GM20000 (cell line): ENCODE measurements at regions not wholly inside any gene's neighbourhood (a gene's known extent, or its start where the extent isn't known, plus 50 kb on each side); places are given as distances from the start of the nearest gene placed in this dataset.

Experiments
- DNase-seq: peaks from one replicate; pipeline ENCODE4 v3.0.0; 2012; ENCODE audit warnings: low spot score
- TF ChIP-seq, protein P1 (sequence below): IDR thresholded peaks from 2 replicates; pipeline ENCODE4 v1.5.1; 2012; ENCODE audit warnings: mild to moderate bottlenecking, control low read depth; ENCODE audit errors: extremely low read depth, missing control alignments

DNA sequence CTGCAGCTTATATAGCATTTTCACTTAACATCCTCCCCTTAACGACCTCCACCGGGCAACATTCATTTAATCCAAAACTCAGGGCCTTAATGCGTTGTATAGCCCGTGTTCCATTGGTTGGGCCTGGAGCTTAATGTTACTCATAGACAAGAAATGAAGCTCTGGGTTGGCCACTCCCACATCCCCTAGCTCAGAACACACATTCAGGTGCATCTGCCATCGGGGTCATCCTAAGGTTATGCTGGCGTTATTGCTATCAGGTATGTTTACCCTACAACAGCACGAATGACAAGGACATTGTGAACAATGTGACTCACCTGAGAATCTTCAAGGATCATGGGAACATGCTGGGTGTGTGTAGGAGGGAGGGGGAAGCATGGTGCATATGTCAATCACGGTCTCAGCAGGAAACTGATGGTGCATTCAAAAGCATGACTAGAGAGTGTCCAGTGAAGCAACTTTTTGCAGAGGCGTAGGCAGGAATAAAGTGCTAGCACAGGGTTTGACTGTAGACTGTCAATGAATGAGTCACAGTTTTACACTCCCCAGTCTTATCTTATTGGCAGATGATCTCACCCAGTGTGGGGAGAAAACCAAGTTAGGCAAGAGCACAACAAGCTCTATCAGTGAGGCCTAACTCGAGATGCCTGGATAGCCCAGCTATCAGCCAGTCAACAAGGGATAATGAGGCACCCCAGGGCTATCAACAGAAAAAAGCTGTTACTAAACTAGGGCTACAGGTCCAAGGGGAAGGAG, 402.1 kb upstream of the MCTP2 start:
- DNase-seq = no peak
- TF ChIP-seq, protein P1, sequence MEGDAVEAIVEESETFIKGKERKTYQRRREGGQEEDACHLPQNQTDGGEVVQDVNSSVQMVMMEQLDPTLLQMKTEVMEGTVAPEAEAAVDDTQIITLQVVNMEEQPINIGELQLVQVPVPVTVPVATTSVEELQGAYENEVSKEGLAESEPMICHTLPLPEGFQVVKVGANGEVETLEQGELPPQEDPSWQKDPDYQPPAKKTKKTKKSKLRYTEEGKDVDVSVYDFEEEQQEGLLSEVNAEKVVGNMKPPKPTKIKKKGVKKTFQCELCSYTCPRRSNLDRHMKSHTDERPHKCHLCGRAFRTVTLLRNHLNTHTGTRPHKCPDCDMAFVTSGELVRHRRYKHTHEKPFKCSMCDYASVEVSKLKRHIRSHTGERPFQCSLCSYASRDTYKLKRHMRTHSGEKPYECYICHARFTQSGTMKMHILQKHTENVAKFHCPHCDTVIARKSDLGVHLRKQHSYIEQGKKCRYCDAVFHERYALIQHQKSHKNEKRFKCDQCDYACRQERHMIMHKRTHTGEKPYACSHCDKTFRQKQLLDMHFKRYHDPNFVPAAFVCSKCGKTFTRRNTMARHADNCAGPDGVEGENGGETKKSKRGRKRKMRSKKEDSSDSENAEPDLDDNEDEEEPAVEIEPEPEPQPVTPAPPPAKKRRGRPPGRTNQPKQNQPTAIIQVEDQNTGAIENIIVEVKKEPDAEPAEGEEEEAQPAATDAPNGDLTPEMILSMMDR = no peak

DNA sequence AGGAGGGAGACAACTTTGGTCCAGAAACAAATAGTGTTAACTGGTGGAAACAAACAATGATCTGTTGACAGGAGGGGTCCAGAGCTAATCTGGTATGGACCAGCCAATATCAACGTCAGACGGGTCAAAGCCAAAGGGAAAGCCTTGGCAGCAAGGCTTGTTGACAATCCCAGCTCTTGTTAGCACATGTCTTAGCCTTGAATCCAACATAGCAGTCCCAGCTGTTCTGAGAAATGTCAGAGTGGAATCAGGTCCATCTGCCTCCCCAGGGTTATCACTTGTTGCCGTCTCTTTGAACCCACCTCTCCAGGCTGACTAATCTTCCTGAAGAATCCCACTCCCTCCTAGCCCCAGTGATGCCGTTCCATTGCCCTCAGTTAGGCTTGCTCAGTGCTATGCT, 404.6 kb upstream of the MCTP2 start:
- TF ChIP-seq, protein P1 = no peak
- no peak for DNase-seq

DNA sequence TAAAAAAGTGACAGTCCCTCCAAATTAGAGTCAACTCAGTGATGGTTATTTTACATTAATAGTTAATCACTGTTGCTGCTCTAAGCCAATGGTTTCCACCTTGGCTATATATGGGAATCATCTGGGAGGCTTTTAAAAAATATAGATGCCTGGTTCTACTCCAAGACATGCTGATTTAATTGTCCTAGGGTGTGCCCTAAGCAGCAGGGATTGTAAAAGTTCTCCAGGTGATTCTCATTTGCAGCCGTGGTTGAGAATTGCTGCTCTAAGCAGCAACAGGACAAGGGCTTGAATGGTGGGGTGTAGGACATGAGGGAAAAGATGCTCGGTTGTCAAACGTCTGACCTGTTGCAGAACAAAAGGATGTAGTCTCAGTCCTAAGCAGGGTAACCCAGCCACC, 405.1 kb upstream of the MCTP2 start:
- DNase-seq = no peak

DNA sequence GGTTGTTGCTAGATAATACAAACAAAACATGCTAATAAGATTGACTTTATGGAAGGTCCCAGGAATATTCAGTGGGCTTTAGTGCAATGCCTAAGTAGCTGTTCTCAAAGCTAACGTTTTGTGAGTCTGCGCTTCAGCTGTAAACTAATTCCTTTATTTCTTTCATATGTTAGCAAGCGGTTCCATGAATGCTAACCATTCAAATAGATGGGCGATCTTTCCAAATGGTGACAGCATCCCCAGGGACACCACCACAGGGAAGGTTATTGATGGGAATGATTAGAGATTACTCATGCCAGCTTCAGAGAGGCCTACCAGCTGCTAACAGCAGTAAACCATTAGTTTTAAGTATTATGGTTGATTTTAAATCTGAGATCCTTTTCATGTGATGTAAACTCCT, 405.7 kb upstream of the MCTP2 start:
- DNase-seq = no peak
- TF ChIP-seq, protein P1 = no peak

More for the DNA sequence above, 405.1 kb upstream of the MCTP2 start:
- TF ChIP-seq, protein P1 = no peak

DNA sequence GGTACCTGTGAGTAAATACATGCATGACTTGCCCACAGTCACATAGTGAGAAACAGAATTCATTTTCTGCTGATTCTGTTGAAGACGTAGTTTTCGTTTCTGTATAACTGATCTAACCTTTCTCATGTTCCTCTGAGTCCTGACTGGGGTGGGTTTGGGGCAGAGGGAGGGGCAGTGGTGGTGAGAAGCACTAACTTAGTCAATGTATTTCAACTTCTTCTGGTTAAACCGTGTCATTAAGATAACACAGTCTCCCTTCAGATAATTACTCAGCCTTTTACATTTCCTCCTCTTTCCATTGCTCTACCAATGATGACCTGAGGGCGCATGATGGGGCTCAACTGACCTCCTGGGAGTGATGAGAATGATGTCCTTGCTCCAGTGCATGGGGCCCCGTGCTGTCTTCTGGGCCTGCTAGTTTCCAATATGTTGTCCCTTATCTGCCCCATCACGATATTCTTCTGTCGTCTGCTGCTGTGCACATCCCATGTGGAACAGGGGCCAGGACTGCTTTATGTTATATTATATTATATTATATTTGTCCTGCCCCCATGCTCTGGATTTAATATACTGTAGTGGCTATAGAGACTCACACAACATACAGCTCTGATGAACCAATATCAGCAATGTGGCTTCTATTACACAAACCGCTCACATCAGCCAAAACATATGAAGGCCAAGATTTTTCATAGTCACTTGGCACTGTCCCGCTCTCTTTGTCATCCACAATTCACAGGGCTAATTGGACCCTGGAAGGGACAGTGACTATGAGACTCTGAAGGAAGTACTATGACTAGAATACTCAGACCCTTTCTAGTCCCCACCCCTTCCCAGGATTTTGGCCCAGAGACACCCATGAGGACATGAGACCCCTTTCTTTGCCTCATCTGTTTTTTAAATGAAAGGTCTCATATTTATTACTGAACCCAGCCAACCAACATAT, 407.1 kb upstream of the MCTP2 start:
- TF ChIP-seq, protein P1 = no peak
- DNase-seq = no peak

DNA sequence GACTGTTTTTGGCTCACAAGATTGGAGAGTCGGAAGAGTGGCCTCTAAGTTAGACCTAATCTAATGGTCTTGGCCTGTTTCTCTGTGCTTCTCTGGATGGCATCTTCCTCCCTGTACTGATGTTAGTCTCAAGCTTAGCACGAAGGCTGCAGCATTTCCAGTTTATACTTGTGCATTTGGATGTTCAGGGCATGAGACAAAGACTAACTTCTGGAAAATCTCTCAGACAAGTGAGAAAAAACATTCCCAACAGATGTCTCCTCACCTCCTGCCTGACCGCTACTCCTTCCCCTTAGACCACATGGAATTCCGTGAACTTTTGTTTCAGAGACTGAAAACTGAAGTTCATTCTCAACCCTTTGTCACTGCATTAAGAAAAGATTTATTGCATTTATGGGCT, 410.8 kb upstream of the MCTP2 start:
- TF ChIP-seq, protein P1 = no peak
- no peak for DNase-seq

DNA sequence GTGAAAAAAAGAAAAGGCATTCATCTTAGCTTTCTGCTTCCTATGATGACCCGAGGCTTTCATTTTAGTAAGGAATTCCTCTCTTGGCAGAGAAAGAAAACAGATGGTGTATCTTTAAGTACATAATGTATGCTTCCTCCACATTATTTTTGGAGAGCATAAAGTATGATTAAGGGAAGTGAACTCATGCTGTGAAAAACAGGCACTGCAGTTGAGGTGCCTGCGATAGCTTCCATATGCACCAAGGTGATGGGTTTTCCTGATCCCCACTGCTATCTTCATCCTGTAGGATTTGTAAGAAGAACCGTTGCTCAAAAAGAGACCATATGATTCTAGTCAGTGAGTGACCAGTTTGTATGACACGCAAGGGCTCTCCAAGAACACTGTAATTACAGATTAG, 411.5 kb upstream of the MCTP2 start:
- TF ChIP-seq, protein P1 = no peak
- DNase-seq = no peak
